Femur (tissue), 1 donor: ENCODE measurements at regions not wholly inside any gene's neighbourhood (a gene's known extent, or its start where the extent isn't known, plus 50 kb on each side); places are given as distances from the start of the nearest gene placed in this dataset.
"Not testable (repeated sequence)": the region's sequence is repeated elsewhere in the genome, so short reads cannot be mapped to it uniquely, and the experiment has no call there.

ENCODE experiments used
- DNase-seq: peaks from one replicate; pipeline ENCODE4 v3.0.0-alpha.2; 2017

DNA sequence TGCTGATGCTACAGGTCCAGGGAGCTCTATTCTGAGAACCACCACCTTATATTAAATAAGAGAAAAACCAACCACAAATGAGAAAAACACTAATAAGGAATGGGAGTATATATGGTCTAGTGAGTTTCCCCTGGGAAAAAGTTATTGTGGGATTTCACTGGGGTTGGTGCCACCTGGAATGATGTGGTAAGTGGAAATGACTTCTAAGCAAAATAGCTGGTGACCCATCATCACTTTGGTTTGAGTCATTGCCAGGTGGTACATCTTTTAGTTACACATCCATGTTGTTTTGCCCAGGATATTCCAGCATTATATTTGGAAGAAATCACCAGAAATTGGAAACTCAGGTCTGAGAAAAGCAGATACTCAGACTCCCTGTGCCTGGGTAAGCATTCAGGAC, 437.3 kb downstream of the DTWD2 start:
- DNase-seq = no peak

GRCh38 chr5:118548761-118549720, 439.3 kb downstream of the DTWD2 start:
- DNase-seq = no peak

DNA sequence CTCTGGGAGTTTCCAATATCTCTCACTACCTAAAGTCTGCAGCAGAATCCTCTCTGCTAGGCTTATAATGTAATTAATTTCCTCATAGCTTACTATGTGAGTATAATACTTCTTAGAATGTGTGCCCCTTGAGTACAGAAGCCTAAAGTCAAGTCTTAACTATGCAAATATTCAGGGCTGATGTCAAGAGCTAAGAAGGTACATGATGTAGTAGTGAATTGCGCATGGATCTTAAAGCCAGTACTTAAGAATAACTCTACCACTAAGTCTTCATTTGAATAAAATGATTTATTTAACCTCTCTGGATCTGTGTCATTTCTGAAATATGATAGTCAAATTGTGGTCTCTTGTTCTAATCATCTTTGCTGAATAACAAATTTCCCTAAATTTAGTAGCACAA, 442.9 kb downstream of the DTWD2 start:
- no peak for DNase-seq

GRCh38 chr5:118544887-118545449, 443.4 kb downstream of the DTWD2 start:
- no peak for DNase-seq

GRCh38 chr5:118533923-118534322, 454.4 kb downstream of the DTWD2 start:
- no peak for DNase-seq

- no peak for DNase-seq
These were observed 455.2 kb downstream of the DTWD2 start for GRCh38 chr5:118533156-118533555.

DNA sequence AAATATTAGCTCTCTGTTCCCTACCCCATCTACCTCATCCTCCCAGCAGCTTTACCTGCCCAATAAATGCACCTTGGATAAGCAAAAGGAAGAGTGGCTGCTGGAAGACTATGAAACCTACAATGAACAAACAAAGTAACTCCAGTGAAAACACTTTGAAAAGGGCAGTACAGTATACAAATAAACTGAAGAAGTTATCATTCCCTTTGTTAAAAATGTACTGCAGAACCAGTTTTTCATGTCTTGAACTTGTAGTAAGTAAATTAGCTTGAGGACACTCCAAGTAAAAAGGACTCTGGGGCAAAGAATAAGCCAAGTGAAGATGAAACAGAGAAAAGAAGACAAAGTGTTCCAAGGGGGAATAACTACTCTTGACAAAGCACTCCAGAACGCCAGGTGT, 457.1 kb downstream of the DTWD2 start:
- DNase-seq = no peak

DNA sequence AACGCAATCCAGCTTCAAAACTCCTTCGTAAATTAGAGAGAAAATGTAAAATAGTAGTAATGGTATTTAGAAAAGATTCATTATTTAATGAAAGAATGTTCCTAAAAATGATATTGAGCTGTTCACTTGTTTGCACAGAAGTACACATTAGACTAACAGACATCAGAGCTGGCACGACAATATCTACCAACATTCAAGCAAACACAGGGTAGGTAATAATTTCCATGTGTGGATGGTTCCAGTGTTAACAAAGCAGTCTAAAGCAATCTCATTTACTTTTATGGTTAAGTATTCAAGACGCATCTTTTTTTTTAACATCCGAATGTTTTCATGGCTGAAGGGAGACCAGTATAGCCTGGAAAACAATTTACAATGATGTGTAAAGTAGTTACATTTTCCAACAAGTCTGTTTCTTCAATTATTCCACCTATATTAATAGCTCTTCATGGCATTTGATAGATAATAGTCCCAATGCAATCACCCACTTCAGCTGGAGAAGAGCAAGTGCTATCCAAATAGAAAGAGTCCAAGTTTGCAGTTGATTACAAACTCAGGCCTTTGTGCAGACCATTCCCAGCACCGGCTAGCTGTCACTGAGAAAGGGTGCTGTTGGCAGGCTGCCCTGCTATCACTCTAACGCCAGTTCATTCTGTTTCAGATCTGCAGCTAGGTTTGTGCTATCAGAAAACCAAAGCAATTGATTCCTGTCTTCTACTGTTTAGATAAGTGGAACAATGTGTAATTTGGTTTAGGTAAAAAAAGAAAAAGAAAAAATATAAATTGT, 458.8 kb downstream of the DTWD2 start:
- peak; percentile 22 for DNase-seq

DNA sequence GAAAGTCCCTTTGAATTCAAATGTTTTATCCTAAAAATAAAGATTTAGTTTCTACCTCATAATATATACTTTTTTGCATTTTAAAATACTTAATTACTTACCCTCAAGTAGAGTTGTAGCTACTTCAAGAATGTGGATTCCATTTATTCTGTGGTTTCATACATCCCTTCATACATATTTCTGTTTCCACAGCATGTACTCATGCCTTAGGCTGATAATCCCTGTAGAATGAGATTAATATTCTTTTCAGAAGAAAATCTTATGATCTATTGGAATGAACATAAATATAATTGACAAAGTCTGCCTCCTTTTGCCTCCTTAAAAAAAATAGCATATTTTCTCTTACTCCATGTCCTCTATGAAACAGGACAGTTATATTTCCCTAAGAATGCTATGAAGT, 465.7 kb downstream of the DTWD2 start:
- DNase-seq = no peak

- DNase-seq = no peak
These were observed 467.5 kb downstream of the DTWD2 start for GRCh38 chr5:118520771-118521415.

GRCh38 chr5:118519466-118519865, 468.9 kb downstream of the DTWD2 start:
- DNase-seq = no peak

- DNase-seq = no peak
These were observed 469.6 kb downstream of the DTWD2 start for GRCh38 chr5:118518720-118519119.

- DNase-seq = no peak
These were observed 476.5 kb downstream of the DTWD2 start for GRCh38 chr5:118511846-118512245.

GRCh38 chr5:118506217-118506852, 482.0 kb downstream of the DTWD2 start:
- no peak for DNase-seq

GRCh38 chr5:118502232-118502631, 486.1 kb downstream of the DTWD2 start:
- DNase-seq = not testable (repeated sequence)

GRCh38 chr5:118491351-118491750, 497.0 kb downstream of the DTWD2 start:
- DNase-seq = no peak

GRCh38 chr5:118486647-118487225, 501.6 kb downstream of the DTWD2 start:
- DNase-seq = no peak

GRCh38 chr5:118479285-118479684, 509.1 kb downstream of the DTWD2 start:
- no peak for DNase-seq

GRCh38 chr5:118478852-118479251, 509.5 kb downstream of the DTWD2 start:
- no peak for DNase-seq

- no peak for DNase-seq
These were observed 520.3 kb downstream of the DTWD2 start for GRCh38 chr5:118468085-118468484.

- DNase-seq = no peak
These were observed 521.2 kb downstream of the DTWD2 start for GRCh38 chr5:118467103-118467502.

DNA sequence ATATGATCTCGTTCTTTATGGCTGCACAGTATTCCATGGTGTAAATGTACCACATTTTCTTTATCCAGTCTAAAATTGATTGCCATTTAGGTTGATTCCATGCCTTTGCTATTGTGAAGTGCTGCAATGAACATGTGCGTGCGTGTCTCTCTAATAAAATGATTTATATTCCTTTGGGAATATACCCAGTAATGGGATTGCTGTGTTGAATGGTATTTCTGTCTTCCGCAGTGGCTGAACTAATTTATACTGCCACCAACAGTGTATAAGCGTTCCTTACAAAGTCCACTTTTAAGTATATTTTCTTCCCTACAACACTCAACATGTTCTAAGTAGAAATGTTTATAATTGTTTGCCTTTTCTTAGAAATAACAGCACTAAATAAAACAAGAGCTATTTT, 521.9 kb downstream of the DTWD2 start:
- no peak for DNase-seq
